Liver (tissue), 7 donors: ENCODE measurements at regions not wholly inside any gene's neighbourhood (a gene's known extent, or its start where the extent isn't known, plus 50 kb on each side); places are given as distances from the start of the nearest gene placed in this dataset.

Experiments used
- DNase-seq: peaks from one replicate; pipeline ENCODE4 v3.0.0-alpha.2; 2017; ENCODE audit warnings: low spot score
- H3K27ac ChIP-seq, 2 donors: one replicate each; pipeline ENCODE4 v1.7.0; 2013; ENCODE audit warnings: inconsistent platforms in 2 of 2, low read length in 2 of 2, control low read depth in 1 of 2, low read depth in 1 of 2, mild to moderate bottlenecking in 1 of 2
- H3K27me3 ChIP-seq, 4 donors: one replicate each; pipeline versions ENCODE4 v1.6.1 to v1.7.0; 2013; ENCODE audit warnings: low read length in 3 of 4, inconsistent platforms in 1 of 4, mild to moderate bottlenecking in 1 of 4, moderate library complexity in 1 of 4; ENCODE audit not compliant: control insufficient read depth in 4 of 4, insufficient read depth in 4 of 4
- H3K36me3 ChIP-seq, 4 donors: one replicate each; pipeline versions ENCODE4 v1.6.1 to v1.7.0; 2013; ENCODE audit warnings: low read length in 3 of 4, mild to moderate bottlenecking in 3 of 4, low read depth in 1 of 4, moderate library complexity in 1 of 4; ENCODE audit not compliant: control insufficient read depth in 4 of 4, insufficient read depth in 3 of 4
- H3K4me1 ChIP-seq, 4 donors: one replicate each; pipeline versions ENCODE4 v1.6.1 to v1.7.0; 2013; ENCODE audit warnings: low read length in 3 of 4, mild to moderate bottlenecking in 3 of 4, moderate library complexity in 1 of 4; ENCODE audit not compliant: control insufficient read depth in 4 of 4, insufficient read depth in 4 of 4
- H3K4me3 ChIP-seq, 3 donors: one replicate each; pipeline versions ENCODE4 v1.6.1 to v1.7.0; 2013; ENCODE audit warnings: low read length in 3 of 3, control low read depth in 1 of 3, low read depth in 1 of 3, mild to moderate bottlenecking in 1 of 3
- H3K9ac ChIP-seq, 2 donors: one replicate each; pipeline ENCODE4 v1.7.0; 2013; ENCODE audit warnings: low read length in 2 of 2, mild to moderate bottlenecking in 2 of 2, moderate library complexity in 2 of 2, control low read depth in 1 of 2, low read depth in 1 of 2
- H3K9me3 ChIP-seq, 4 donors: one replicate each; pipeline versions ENCODE4 v1.6.1 to v1.7.0; 2013; ENCODE audit warnings: low read length in 3 of 4; ENCODE audit not compliant: control insufficient read depth in 4 of 4
- EGR1 ChIP-seq, 2 donors: IDR thresholded peaks; 2 replicates each; pipeline ENCODE4 v1.6.1; 2016 to 2018; ENCODE audit warnings: antibody characterized with exemption in 2 of 2, low read depth in 2 of 2
- FOXA2 ChIP-seq: IDR thresholded peaks from 2 replicates; pipeline ENCODE4 v1.6.1; 2016; ENCODE audit warnings: antibody characterized with exemption
- GABPA ChIP-seq, 2 donors: IDR thresholded peaks in 1 of 2; conservative IDR thresholded peaks in 1 of 2; 2 replicates each; pipeline ENCODE4 v1.6.1; 2016; ENCODE audit warnings: antibody characterized with exemption in 2 of 2, mild to moderate bottlenecking in 1 of 2, moderate library complexity in 1 of 2
- HNF4A ChIP-seq, 2 donors: conservative IDR thresholded peaks; 2 replicates each; pipeline ENCODE4 v1.6.1; 2016; ENCODE audit warnings: antibody characterized with exemption in 2 of 2, mild to moderate bottlenecking in 2 of 2
- HNF4G ChIP-seq: IDR thresholded peaks from 2 replicates; pipeline ENCODE4 v1.6.1; 2016; ENCODE audit warnings: antibody characterized with exemption
- JUND ChIP-seq, 2 donors: IDR thresholded peaks; 2 replicates each; pipeline ENCODE4 v1.6.1; 2016; ENCODE audit warnings: antibody characterized with exemption in 2 of 2
- NR2F2 ChIP-seq: IDR thresholded peaks from 2 replicates; pipeline ENCODE4 v1.6.1; 2016; ENCODE audit warnings: antibody characterized with exemption
- RAD21 ChIP-seq, 2 donors: IDR thresholded peaks; 2 replicates each; pipeline ENCODE4 v1.6.1; 2016; ENCODE audit warnings: antibody characterized with exemption in 2 of 2, mild to moderate bottlenecking in 2 of 2
- RXRA ChIP-seq, 2 donors: IDR thresholded peaks; 2 replicates each; pipeline ENCODE4 v1.6.1; 2017 to 2018; ENCODE audit warnings: antibody characterized with exemption in 2 of 2, mild to moderate bottlenecking in 1 of 2
- SP1 ChIP-seq: IDR thresholded peaks from 2 replicates; pipeline ENCODE4 v1.6.1; 2018; ENCODE audit warnings: antibody characterized with exemption, mild to moderate bottlenecking
- TAF1 ChIP-seq: conservative IDR thresholded peaks from 2 replicates; pipeline ENCODE4 v1.6.1; 2016; ENCODE audit warnings: antibody characterized with exemption, mild to moderate bottlenecking
- YY1 ChIP-seq: IDR thresholded peaks from 2 replicates; pipeline ENCODE4 v1.6.1; 2016; ENCODE audit warnings: antibody characterized with exemption, mild to moderate bottlenecking
- ZBTB33 ChIP-seq: IDR thresholded peaks from 2 replicates; pipeline ENCODE4 v1.6.1; 2016; ENCODE audit warnings: antibody characterized with exemption
- WGBS: extraction: QIAGEN DNeasy Blood & Tissue Kit; methylation state at CpG from one replicate; pipeline ENCODE4 v1.1.7; 2013; 5-methylcytosine and 5-hydroxymethylcytosine counted together
- TF ChIP-seq, protein P1 (sequence below): IDR thresholded peaks from 2 replicates; pipeline ENCODE4 v1.6.1; 2016; ENCODE audit warnings: antibody characterized with exemption, mild to moderate bottlenecking
- TF ChIP-seq, protein P2 (sequence below): IDR thresholded peaks from 2 replicates; pipeline ENCODE4 v1.6.1; 2016; ENCODE audit warnings: antibody characterized with exemption
- TF ChIP-seq, protein P3 (sequence below): IDR thresholded peaks from 2 replicates; pipeline ENCODE4 v1.6.1; 2016; ENCODE audit warnings: antibody characterized with exemption
- donor health status: healthy.
- donor health status: healthy.
- donor health status: healthy.
- donor health status: healthy.

- TF ChIP-seq ZBTB33 (no peak), EGR1 (IDR thresholded peaks at IDR 0.05; ENCODE audit: low read depth in 2 of 2) (no peak), TAF1 (no peak), SP1 (no peak), GABPA (IDR thresholded peaks at IDR 0.05 in 1 of 2, conservative IDR thresholded peaks at IDR 0.05 in 1 of 2) (no peak), YY1 (no peak), JUND (IDR thresholded peaks at IDR 0.05) (no peak)
- Histone ChIP-seq H3K27me3 (no peaks in the 10 kb centered on the region), H3K4me3 (no peak overlapping the region), H3K9me3 (no peaks in the 10 kb centered on the region), H3K27ac (no peak overlapping the region), H3K9ac (no peak overlapping the region), H3K4me1 (no peaks in the 10 kb centered on the region), H3K36me3 (no peaks in the 10 kb centered on the region)
- no peak for DNase-seq
- 65% methylated on average over 2 of the region's 2 CpGs for WGBS
Observed at GRCh38 chr3:162072656-162073164, 576.1 kb downstream of the OTOL1 start.

- no peaks in the 10 kb centered on the region for H3K4me1 ChIP-seq
- no peak for DNase-seq
- 37% methylated on average over 4 of the region's 4 CpGs for WGBS
- no peak overlapping the region for H3K27ac ChIP-seq
- TF ChIP-seq TAF1 (no peak), RXRA (IDR thresholded peaks at IDR 0.05) (no peak), EGR1 (IDR thresholded peaks at IDR 0.05; ENCODE audit: low read depth in 2 of 2) (no peak), GABPA (IDR thresholded peaks at IDR 0.05 in 1 of 2, conservative IDR thresholded peaks at IDR 0.05 in 1 of 2) (no peak), NR2F2 (no peak), HNF4G (no peak), YY1 (no peak), ZBTB33 (no peak), HNF4A (conservative IDR thresholded peaks at IDR 0.05) (no peak)
- no peaks in the 10 kb centered on the region for H3K36me3 ChIP-seq
- no peak overlapping the region for H3K4me3 ChIP-seq
- no peaks in the 10 kb centered on the region for H3K27me3 ChIP-seq
- no peaks in the 10 kb centered on the region for H3K9me3 ChIP-seq
- no peak overlapping the region for H3K9ac ChIP-seq
Observed at GRCh38 chr3:162073422-162073975, 576.9 kb downstream of the OTOL1 start.

DNA sequence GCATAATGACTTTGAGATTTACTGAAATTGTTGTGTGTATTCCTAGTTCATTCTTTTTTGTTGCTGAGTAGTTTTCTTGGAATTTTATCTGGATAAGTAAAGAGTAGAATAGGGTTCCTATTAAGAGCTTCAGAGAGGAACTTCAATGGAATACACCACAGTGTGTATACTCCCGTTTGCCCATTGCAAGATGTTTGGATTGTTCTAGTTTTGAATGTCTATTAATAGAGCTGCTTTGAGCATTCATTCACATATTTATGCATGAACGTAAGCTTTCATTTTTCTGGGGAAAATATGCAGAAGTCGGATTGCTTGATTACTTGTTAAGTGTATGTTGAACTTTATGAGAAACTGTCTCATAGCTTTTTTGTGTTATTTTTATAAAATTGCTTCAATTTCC lies 580.5 kb downstream of the OTOL1 start:
- no peak for DNase-seq
- H3K4me1 ChIP-seq, result no peaks in the 10 kb centered on the region
- no peaks in the 10 kb centered on the region for H3K36me3 ChIP-seq
- H3K9me3 ChIP-seq, result no peaks in the 10 kb centered on the region
- 68% methylated on average over 3 of the region's 3 CpGs for WGBS
- H3K27ac ChIP-seq, result no peak overlapping the region
- no peak overlapping the region for H3K9ac ChIP-seq
- H3K4me3 ChIP-seq, result no peak overlapping the region
- no peaks in the 10 kb centered on the region for H3K27me3 ChIP-seq
- TF ChIP-seq GABPA (IDR thresholded peaks at IDR 0.05 in 1 of 2, conservative IDR thresholded peaks at IDR 0.05 in 1 of 2) (no peak), FOXA2 (no peak), YY1 (no peak), EGR1 (IDR thresholded peaks at IDR 0.05; ENCODE audit: low read depth in 2 of 2) (no peak), NR2F2 (no peak), RXRA (IDR thresholded peaks at IDR 0.05) (no peak), TAF1 (no peak), SP1 (no peak), RAD21 (IDR thresholded peaks at IDR 0.05) (no peak), JUND (IDR thresholded peaks at IDR 0.05) (no peak), HNF4A (conservative IDR thresholded peaks at IDR 0.05) (no peak), HNF4G (no peak)
- TF ChIP-seq, protein P1, sequence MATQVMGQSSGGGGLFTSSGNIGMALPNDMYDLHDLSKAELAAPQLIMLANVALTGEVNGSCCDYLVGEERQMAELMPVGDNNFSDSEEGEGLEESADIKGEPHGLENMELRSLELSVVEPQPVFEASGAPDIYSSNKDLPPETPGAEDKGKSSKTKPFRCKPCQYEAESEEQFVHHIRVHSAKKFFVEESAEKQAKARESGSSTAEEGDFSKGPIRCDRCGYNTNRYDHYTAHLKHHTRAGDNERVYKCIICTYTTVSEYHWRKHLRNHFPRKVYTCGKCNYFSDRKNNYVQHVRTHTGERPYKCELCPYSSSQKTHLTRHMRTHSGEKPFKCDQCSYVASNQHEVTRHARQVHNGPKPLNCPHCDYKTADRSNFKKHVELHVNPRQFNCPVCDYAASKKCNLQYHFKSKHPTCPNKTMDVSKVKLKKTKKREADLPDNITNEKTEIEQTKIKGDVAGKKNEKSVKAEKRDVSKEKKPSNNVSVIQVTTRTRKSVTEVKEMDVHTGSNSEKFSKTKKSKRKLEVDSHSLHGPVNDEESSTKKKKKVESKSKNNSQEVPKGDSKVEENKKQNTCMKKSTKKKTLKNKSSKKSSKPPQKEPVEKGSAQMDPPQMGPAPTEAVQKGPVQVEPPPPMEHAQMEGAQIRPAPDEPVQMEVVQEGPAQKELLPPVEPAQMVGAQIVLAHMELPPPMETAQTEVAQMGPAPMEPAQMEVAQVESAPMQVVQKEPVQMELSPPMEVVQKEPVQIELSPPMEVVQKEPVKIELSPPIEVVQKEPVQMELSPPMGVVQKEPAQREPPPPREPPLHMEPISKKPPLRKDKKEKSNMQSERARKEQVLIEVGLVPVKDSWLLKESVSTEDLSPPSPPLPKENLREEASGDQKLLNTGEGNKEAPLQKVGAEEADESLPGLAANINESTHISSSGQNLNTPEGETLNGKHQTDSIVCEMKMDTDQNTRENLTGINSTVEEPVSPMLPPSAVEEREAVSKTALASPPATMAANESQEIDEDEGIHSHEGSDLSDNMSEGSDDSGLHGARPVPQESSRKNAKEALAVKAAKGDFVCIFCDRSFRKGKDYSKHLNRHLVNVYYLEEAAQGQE, result no peak
- TF ChIP-seq, protein P2, sequence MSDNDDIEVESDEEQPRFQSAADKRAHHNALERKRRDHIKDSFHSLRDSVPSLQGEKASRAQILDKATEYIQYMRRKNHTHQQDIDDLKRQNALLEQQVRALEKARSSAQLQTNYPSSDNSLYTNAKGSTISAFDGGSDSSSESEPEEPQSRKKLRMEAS, result no peak
- TF ChIP-seq, protein P3, sequence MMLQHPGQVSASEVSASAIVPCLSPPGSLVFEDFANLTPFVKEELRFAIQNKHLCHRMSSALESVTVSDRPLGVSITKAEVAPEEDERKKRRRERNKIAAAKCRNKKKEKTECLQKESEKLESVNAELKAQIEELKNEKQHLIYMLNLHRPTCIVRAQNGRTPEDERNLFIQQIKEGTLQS, result no peak
